ENCODE measurements at regions not wholly inside any gene's neighbourhood (a gene's known extent, or its start where the extent isn't known, plus 50 kb on each side); places are given as distances from the start of the nearest gene placed in this dataset.

- no peaks in the 10 kb centered on the region for H3K36me3 ChIP-seq
- H3K9ac ChIP-seq: no peak overlapping the region
- no peak overlapping the region for H3K27ac Mint-ChIP-seq
- H3K27ac ChIP-seq: no peak overlapping the region
- no peak for TF ChIP-seq EZH2phosphoT487 (IDR thresholded peaks at IDR 0.05)
- no peak for TF ChIP-seq CTCF (IDR thresholded peaks at IDR 0.05)
- TF ChIP-seq EZH2 (IDR thresholded peaks at IDR 0.05): no peak
- no peaks in the 10 kb centered on the region for H3K9me3 Mint-ChIP-seq
- DNase-seq (ENCODE audit: low spot score): no peak
- H3K4me3 Mint-ChIP-seq: no peak overlapping the region
- no peaks in the 10 kb centered on the region for H4K20me1 ChIP-seq (ENCODE audit: low read depth)
- H3K36me3 Mint-ChIP-seq: no peaks in the 10 kb centered on the region
- no peaks in the 10 kb centered on the region for H3K4me1 ChIP-seq
- H2AFZ ChIP-seq (replicated peaks): no peak overlapping the region
- H3K9me3 ChIP-seq (ENCODE audit: low read depth): no peaks in the 10 kb centered on the region
- no peaks in the 10 kb centered on the region for H3K27me3 ChIP-seq
- H3F3A ChIP-seq (ENCODE audit: low read depth): no peaks in the 10 kb centered on the region
- H3K4me3 ChIP-seq: no peak overlapping the region
- H3K27me3 Mint-ChIP-seq (ENCODE audit: insufficient read depth, low read depth): no peaks in the 10 kb centered on the region
- H3K4me2 ChIP-seq: no peak overlapping the region
- no peaks in the 10 kb centered on the region for H3K4me1 Mint-ChIP-seq
- H3K79me2 ChIP-seq (ENCODE audit: low read depth): no peaks in the 10 kb centered on the region
Measured at GRCh38 chr7:21355406-21355874, 72.4 kb upstream of the SP4 start.

- no peaks in the 10 kb centered on the region for H3K36me3 Mint-ChIP-seq
- H3K36me3 ChIP-seq: no peaks in the 10 kb centered on the region
Measured at GRCh38 chr7:21356616-21357015, 71.3 kb upstream of the SP4 start.

GRCh38 chr7:21357151-21358097, 70.5 kb upstream of the SP4 start:
- Histone ChIP-seq H3K4me2 (no peak overlapping the region), H3K9me3 (ENCODE audit: low read depth) (no peaks in the 10 kb centered on the region), H3K4me1 (no peaks in the 10 kb centered on the region), H3K36me3 (no peaks in the 10 kb centered on the region), H2AFZ (replicated peaks) (no peak overlapping the region), H3K27ac (no peak overlapping the region), H3K4me3 (no peak overlapping the region), H3K79me2 (ENCODE audit: low read depth) (no peaks in the 10 kb centered on the region), H3F3A (ENCODE audit: low read depth) (no peaks in the 10 kb centered on the region), H3K9ac (no peak overlapping the region), H4K20me1 (ENCODE audit: low read depth) (no peaks in the 10 kb centered on the region), H3K27me3 (no peaks in the 10 kb centered on the region)
- Mint-ChIP-seq H3K9me3 (no peaks in the 10 kb centered on the region), H3K27me3 (ENCODE audit: insufficient read depth, low read depth) (peaks cover 3% of the 10 kb centered on the region), H3K36me3 (no peaks in the 10 kb centered on the region), H3K27ac (no peak overlapping the region), H3K4me3 (no peak overlapping the region), H3K4me1 (no peaks in the 10 kb centered on the region)
- DNase-seq (ENCODE audit: low spot score): no peak
- no peak for TF ChIP-seq EZH2phosphoT487 (IDR thresholded peaks at IDR 0.05)
- no peak for TF ChIP-seq EZH2 (IDR thresholded peaks at IDR 0.05)
- no peak for TF ChIP-seq CTCF (IDR thresholded peaks at IDR 0.05)

More at GRCh38 chr7:21356616-21357015, 71.3 kb upstream of the SP4 start:
- Histone ChIP-seq H3K4me1 (no peaks in the 10 kb centered on the region), H3F3A (ENCODE audit: low read depth) (no peaks in the 10 kb centered on the region), H3K27me3 (no peaks in the 10 kb centered on the region), H3K79me2 (ENCODE audit: low read depth) (no peaks in the 10 kb centered on the region), H3K4me3 (no peak overlapping the region), H3K27ac (no peak overlapping the region), H3K9me3 (ENCODE audit: low read depth) (no peaks in the 10 kb centered on the region), H2AFZ (replicated peaks) (no peak overlapping the region), H3K4me2 (no peak overlapping the region), H4K20me1 (ENCODE audit: low read depth) (no peaks in the 10 kb centered on the region), H3K9ac (no peak overlapping the region)
- Mint-ChIP-seq H3K4me1 (no peaks in the 10 kb centered on the region), H3K9me3 (no peaks in the 10 kb centered on the region), H3K27ac (no peak overlapping the region), H3K27me3 (ENCODE audit: insufficient read depth, low read depth) (peaks cover 3% of the 10 kb centered on the region), H3K4me3 (no peak overlapping the region)
- TF ChIP-seq EZH2 (IDR thresholded peaks at IDR 0.05) (no peak), EZH2phosphoT487 (IDR thresholded peaks at IDR 0.05) (no peak), CTCF (IDR thresholded peaks at IDR 0.05) (no peak)
- no peak for DNase-seq (ENCODE audit: low spot score)

Measured in neural progenitor cell (in vitro differentiated cells).